NCI-H1105 (cell line): ENCODE measurements at regions not wholly inside any gene's neighbourhood (a gene's known extent, or its start where the extent isn't known, plus 50 kb on each side); places are given as distances from the start of the nearest gene placed in this dataset.

Experiments
- DNase-seq: peaks from one replicate; lab custom pipeline; 2025; lab: John Stamatoyannopoulos, UW

- no peak for DNase-seq
Measured at GRCh38 chr11:134625151-134625550, 213.1 kb upstream of the B3GAT1 start.

GRCh38 chr11:134624166-134624920, 212.3 kb upstream of the B3GAT1 start:
- DNase-seq: no peak

- no peak for DNase-seq
Measured at GRCh38 chr11:134623711-134624110, 211.7 kb upstream of the B3GAT1 start.

- DNase-seq: no peak
Measured at GRCh38 chr11:134622458-134622857, 210.4 kb upstream of the B3GAT1 start.

- DNase-seq: no peak
Measured at GRCh38 chr11:134617360-134617759, 205.3 kb upstream of the B3GAT1 start.

GRCh38 chr11:134616038-134616437, 204.0 kb upstream of the B3GAT1 start:
- no peak for DNase-seq

GRCh38 chr11:134615041-134615615, 203.1 kb upstream of the B3GAT1 start:
- no peak for DNase-seq

- no peak for DNase-seq
Measured at GRCh38 chr11:134614141-134614540, 202.1 kb upstream of the B3GAT1 start.

- DNase-seq: peak; percentile 15
Measured at GRCh38 chr11:134613646-134614045, 201.6 kb upstream of the B3GAT1 start.

- no peak for DNase-seq
Measured at GRCh38 chr11:134612140-134613030, 200.3 kb upstream of the B3GAT1 start.

- DNase-seq: no peak
Measured at GRCh38 chr11:134611537-134611936, 199.5 kb upstream of the B3GAT1 start.

- DNase-seq: no peak
Measured at GRCh38 chr11:134610116-134610910, 198.3 kb upstream of the B3GAT1 start.

GRCh38 chr11:134609361-134610115, 197.5 kb upstream of the B3GAT1 start:
- no peak for DNase-seq

GRCh38 chr11:134607963-134608750, 196.1 kb upstream of the B3GAT1 start:
- no peak for DNase-seq

- no peak for DNase-seq
Measured at GRCh38 chr11:134606251-134606650, 194.2 kb upstream of the B3GAT1 start.

GRCh38 chr11:134604886-134605285, 192.8 kb upstream of the B3GAT1 start:
- DNase-seq: no peak

GRCh38 chr11:134599299-134599771, 187.3 kb upstream of the B3GAT1 start:
- DNase-seq: no peak

GRCh38 chr11:134598368-134598767, 186.3 kb upstream of the B3GAT1 start:
- no peak for DNase-seq

- no peak for DNase-seq
Measured at GRCh38 chr11:134597452-134597851, 185.4 kb upstream of the B3GAT1 start.

- no peak for DNase-seq
Measured at GRCh38 chr11:134596404-134596803, 184.4 kb upstream of the B3GAT1 start.
